Gastrocnemius medialis (tissue), 4 donors: ENCODE measurements at regions not wholly inside any gene's neighbourhood (a gene's known extent, or its start where the extent isn't known, plus 50 kb on each side); places are given as distances from the start of the nearest gene placed in this dataset.

Experiments used
- CTCF ChIP-seq, 5 experiments: fragments of 450-650 bp in 3 of 5; fragments of 200-600 bp in 2 of 5; sonication (generic) in 2 of 5; IDR thresholded peaks in 4 of 5; conservative IDR thresholded peaks in 1 of 5; 1 replicate in 4 of 5; 2 replicates in 1 of 5; pipeline ENCODE4 v1.5.1; 2016 to 2019; ENCODE audit warnings: antibody characterized with exemption in 5 of 5, mild to moderate bottlenecking in 3 of 5, moderate library complexity in 3 of 5
- POLR2A ChIP-seq, 2 donors: fragments of 450-650 bp; IDR thresholded peaks; one replicate each; pipeline ENCODE4 v1.6.1; 2017; ENCODE audit warnings: antibody characterized with exemption in 2 of 2, mild to moderate bottlenecking in 2 of 2, moderate library complexity in 2 of 2

- TF ChIP-seq CTCF (IDR thresholded peaks at IDR 0.05 in 4 of 5, conservative IDR thresholded peaks at IDR 0.05 in 1 of 5) = no peak
- TF ChIP-seq POLR2A (IDR thresholded peaks at IDR 0.05) = no peak
Measured at GRCh38 chr7:113283861-113284260, 165.5 kb upstream of the SMIM30 start.
